ENCODE measurements at regions not wholly inside any gene's neighbourhood (a gene's known extent, or its start where the extent isn't known, plus 50 kb on each side); places are given as distances from the start of the nearest gene placed in this dataset.

DNA sequence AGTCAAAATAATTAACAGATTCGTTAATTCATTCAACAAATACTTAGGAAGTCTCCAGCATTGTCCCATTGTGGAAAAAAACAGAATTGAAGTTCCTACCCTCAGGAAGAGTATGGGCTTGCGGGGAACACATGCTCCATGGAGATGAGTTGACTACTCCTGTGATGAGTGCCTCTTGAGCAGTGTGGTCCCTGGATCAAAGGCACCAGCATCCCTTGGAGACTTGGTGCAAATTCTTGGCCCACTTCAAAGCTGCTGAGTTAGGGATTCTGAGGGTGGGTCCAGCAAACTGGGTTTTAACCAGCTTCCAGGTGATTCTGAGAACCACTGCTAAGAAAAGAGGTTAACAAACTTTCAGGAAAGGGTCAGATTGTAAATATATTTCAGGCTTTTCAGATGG lies 361.6 kb downstream of the MYCN start:
- Histone ChIP-seq H3K9me3 (ENCODE audit: control extremely low read depth in 1 of 3, control insufficient read depth in 2 of 3, insufficient read depth in 1 of 3, low read length in 2 of 3) (no peaks in the 10 kb centered on the region), H2AFZ (ENCODE audit: insufficient read depth, low read depth, low read length, poor library complexity, severe bottlenecking) (no peak overlapping the region), H3K4me1 (ENCODE audit: control insufficient read depth in 2 of 2, insufficient read depth in 2 of 2, low read length in 2 of 2) (no peaks in the 10 kb centered on the region), H3K27ac (ENCODE audit: low read length in 2 of 2) (no peak overlapping the region), H3K4me3 (ENCODE audit: control extremely low read depth in 1 of 5, extremely low read depth in 1 of 5, insufficient read depth in 1 of 5, low read depth in 2 of 5, low read length in 4 of 5) (no peak overlapping the region), H3K4me2 (replicated peaks; ENCODE audit: low read depth, low read length, poor library complexity, severe bottlenecking) (no peak overlapping the region), H3K27me3 (replicated peaks in 1 of 4; ENCODE audit: control extremely low read depth in 1 of 4, control insufficient read depth in 3 of 4, insufficient read depth in 4 of 4, low read length in 3 of 4) (peaks cover 0 to 4% (median 0%) of the 10 kb centered on the region in 4 experiments), H3K9ac (ENCODE audit: low read length) (no peak overlapping the region), H3K36me3 (replicated peaks in 1 of 2; ENCODE audit: control extremely low read depth in 1 of 2, control insufficient read depth in 1 of 2, extremely low read depth in 1 of 2, insufficient read depth in 2 of 2, low read length in 1 of 2) (no peaks in the 10 kb centered on the region), H4K20me1 (ENCODE audit: control insufficient read depth, insufficient read depth, low read length, poor library complexity, severe bottlenecking) (no peaks in the 10 kb centered on the region), H3K79me2 (ENCODE audit: control insufficient read depth, insufficient read depth, low read length) (no peaks in the 10 kb centered on the region)
- no peak overlapping the region for H3K4me3 Mint-ChIP-seq
- no peak for TF ChIP-seq EZH2 (IDR thresholded peaks at IDR 0.05; ENCODE audit: borderline replicate concordance, insufficient read depth, low read depth, low read length, poor library complexity, severe bottlenecking)
- TF ChIP-seq, protein P1, sequence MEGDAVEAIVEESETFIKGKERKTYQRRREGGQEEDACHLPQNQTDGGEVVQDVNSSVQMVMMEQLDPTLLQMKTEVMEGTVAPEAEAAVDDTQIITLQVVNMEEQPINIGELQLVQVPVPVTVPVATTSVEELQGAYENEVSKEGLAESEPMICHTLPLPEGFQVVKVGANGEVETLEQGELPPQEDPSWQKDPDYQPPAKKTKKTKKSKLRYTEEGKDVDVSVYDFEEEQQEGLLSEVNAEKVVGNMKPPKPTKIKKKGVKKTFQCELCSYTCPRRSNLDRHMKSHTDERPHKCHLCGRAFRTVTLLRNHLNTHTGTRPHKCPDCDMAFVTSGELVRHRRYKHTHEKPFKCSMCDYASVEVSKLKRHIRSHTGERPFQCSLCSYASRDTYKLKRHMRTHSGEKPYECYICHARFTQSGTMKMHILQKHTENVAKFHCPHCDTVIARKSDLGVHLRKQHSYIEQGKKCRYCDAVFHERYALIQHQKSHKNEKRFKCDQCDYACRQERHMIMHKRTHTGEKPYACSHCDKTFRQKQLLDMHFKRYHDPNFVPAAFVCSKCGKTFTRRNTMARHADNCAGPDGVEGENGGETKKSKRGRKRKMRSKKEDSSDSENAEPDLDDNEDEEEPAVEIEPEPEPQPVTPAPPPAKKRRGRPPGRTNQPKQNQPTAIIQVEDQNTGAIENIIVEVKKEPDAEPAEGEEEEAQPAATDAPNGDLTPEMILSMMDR (IDR thresholded peaks at IDR 0.05): no peak
- H3K27me3 Mint-ChIP-seq: peaks cover 24% of the 10 kb centered on the region
- no peak for DNase-seq
- no peak for ATAC-seq (ENCODE audit: low read depth)
- H3K9me3 Mint-ChIP-seq (ENCODE audit: insufficient read depth): peaks cover 2% of the 10 kb centered on the region
- ChIA-PET CTCF (no interaction called here), POLR2A (no interaction called here)
- H3K27ac Mint-ChIP-seq: no peak overlapping the region
- 100% methylated on average over 1 of the region's 2 CpGs for WGBS (ENCODE audit: insufficient coverage)
- peaks cover 9% of the 10 kb centered on the region for H3K4me1 Mint-ChIP-seq
- intact Hi-C loops (cut with micrococcal nuclease): no loop called here

DNA sequence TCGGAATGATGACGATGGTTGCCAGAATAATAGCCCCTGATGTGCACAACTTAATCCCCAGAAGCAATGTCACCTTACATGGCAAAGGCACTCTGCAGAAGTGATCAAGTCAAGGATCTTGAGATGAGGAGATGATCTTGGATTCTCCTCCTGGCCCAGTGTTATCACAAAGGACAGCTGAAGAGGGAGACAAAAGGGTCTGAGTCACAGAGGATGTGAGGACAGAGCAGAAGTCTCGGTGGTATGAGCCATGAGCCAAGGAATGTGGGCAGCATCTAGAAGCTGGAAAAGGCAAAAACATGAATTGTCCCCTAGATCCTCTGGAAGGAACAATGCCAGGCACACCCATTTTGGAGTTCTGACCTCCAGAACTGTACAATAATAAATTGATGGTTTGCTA lies 358.5 kb downstream of the MYCN start:
- CTCF ChIA-PET: interaction anchor here (1.0 kb wide), 1 partner anchor 15 kb away, joined by 3 read pairs; no protein-coding TSS in a partner anchor

More for the DNA sequence above, 358.5 kb downstream of the MYCN start:
- H3K4me1 ChIP-seq (ENCODE audit: control insufficient read depth in 2 of 2, insufficient read depth in 2 of 2, low read length in 2 of 2): no peaks in the 10 kb centered on the region
- no peaks in the 10 kb centered on the region for H3K9me3 ChIP-seq (ENCODE audit: control extremely low read depth in 1 of 3, control insufficient read depth in 2 of 3, insufficient read depth in 1 of 3, low read length in 2 of 3)
- intact Hi-C loops (cut with micrococcal nuclease): no loop called here
- no peak for DNase-seq
- H3K36me3 ChIP-seq (replicated peaks in 1 of 2; ENCODE audit: control extremely low read depth in 1 of 2, control insufficient read depth in 1 of 2, extremely low read depth in 1 of 2, insufficient read depth in 2 of 2, low read length in 1 of 2): no peaks in the 10 kb centered on the region
- H3K27ac Mint-ChIP-seq: no peak overlapping the region
- H2AFZ ChIP-seq (ENCODE audit: insufficient read depth, low read depth, low read length, poor library complexity, severe bottlenecking): no peak overlapping the region
- no peaks in the 10 kb centered on the region for H4K20me1 ChIP-seq (ENCODE audit: control insufficient read depth, insufficient read depth, low read length, poor library complexity, severe bottlenecking)
- POLR2A ChIA-PET: no interaction called here
- no CpG with 5 or more reads among the region's 3 CpGs for WGBS (ENCODE audit: insufficient coverage)
- H3K4me3 ChIP-seq (ENCODE audit: control extremely low read depth in 1 of 5, extremely low read depth in 1 of 5, insufficient read depth in 1 of 5, low read depth in 2 of 5, low read length in 4 of 5): no peak overlapping the region
- H3K27ac ChIP-seq (ENCODE audit: low read length in 2 of 2): no peak overlapping the region
- no peaks in the 10 kb centered on the region for H3K79me2 ChIP-seq (ENCODE audit: control insufficient read depth, insufficient read depth, low read length)
- H3K27me3 ChIP-seq (replicated peaks in 1 of 4; ENCODE audit: control extremely low read depth in 1 of 4, control insufficient read depth in 3 of 4, insufficient read depth in 4 of 4, low read length in 3 of 4): peaks cover 0 to 4% (median 0%) of the 10 kb centered on the region in 4 experiments
- peaks cover 15% of the 10 kb centered on the region for H3K27me3 Mint-ChIP-seq
- no peak overlapping the region for H3K4me2 ChIP-seq (replicated peaks; ENCODE audit: low read depth, low read length, poor library complexity, severe bottlenecking)
- no peak for ATAC-seq (ENCODE audit: low read depth)
- TF ChIP-seq EZH2 (IDR thresholded peaks at IDR 0.05; ENCODE audit: borderline replicate concordance, insufficient read depth, low read depth, low read length, poor library complexity, severe bottlenecking): no peak
- TF ChIP-seq, protein P1 (IDR thresholded peaks at IDR 0.05): no peak
- no peak overlapping the region for H3K9ac ChIP-seq (ENCODE audit: low read length)
- H3K4me3 Mint-ChIP-seq: no peak overlapping the region
- peaks cover 2% of the 10 kb centered on the region for H3K9me3 Mint-ChIP-seq (ENCODE audit: insufficient read depth)
- H3K4me1 Mint-ChIP-seq: peaks cover 9% of the 10 kb centered on the region

Measured in B cell (primary cell).